Transverse colon (tissue), 4 donors: ENCODE measurements at regions not wholly inside any gene's neighbourhood (a gene's known extent, or its start where the extent isn't known, plus 50 kb on each side); places are given as distances from the start of the nearest gene placed in this dataset.

Source experiments
- CTCF ChIP-seq, 5 experiments: fragments of 200-600 bp in 3 of 5; fragments of 450-650 bp in 2 of 5; sonication (generic) in 3 of 5; IDR thresholded peaks; 1 replicate in 2 of 5; 2 replicates in 3 of 5; pipeline ENCODE4 v1.5.1; 2016 to 2017; ENCODE audit warnings: antibody characterized with exemption in 5 of 5, inconsistent platforms in 3 of 5, mild to moderate bottlenecking in 2 of 5, moderate library complexity in 1 of 5
- POLR2A ChIP-seq: fragments of 450-650 bp; IDR thresholded peaks from one replicate; pipeline ENCODE4 v1.6.1; 2016; ENCODE audit warnings: antibody characterized with exemption, mild to moderate bottlenecking, moderate library complexity
- POLR2AphosphoS5 ChIP-seq, 3 donors: sonication (generic); formaldehyde crosslinking; IDR thresholded peaks; one replicate each; pipeline ENCODE4 v1.6.1; 2016; ENCODE audit warnings: antibody characterized with exemption in 3 of 3

DNA sequence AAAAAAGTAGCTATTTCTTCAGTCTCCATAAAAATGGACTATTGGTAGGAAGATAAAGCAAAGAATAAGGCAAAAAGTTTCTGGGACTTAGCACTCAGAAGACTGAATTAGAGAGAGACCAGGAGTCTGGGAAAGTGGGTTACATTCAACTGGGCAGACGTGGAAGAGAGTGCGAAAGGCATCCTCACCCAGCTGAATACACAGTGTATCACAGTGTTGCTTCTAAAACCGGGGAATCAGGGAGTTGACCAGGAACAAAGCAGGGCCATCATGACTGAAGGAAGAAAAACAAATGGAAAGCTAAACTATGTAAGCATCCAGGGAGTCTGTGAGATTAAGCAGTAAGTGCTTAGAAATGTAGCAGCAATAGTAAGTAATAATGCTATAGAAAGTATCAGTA is 452.9 kb upstream of the MAN1A1 start:
- no peak for TF ChIP-seq POLR2A
- TF ChIP-seq CTCF (IDR thresholded peaks at IDR 0.05), result no peak
- no peak for TF ChIP-seq POLR2AphosphoS5 (IDR thresholded peaks at IDR 0.05)
